ENCODE measurements at regions not wholly inside any gene's neighbourhood (a gene's known extent, or its start where the extent isn't known, plus 50 kb on each side); places are given as distances from the start of the nearest gene placed in this dataset.

DNA sequence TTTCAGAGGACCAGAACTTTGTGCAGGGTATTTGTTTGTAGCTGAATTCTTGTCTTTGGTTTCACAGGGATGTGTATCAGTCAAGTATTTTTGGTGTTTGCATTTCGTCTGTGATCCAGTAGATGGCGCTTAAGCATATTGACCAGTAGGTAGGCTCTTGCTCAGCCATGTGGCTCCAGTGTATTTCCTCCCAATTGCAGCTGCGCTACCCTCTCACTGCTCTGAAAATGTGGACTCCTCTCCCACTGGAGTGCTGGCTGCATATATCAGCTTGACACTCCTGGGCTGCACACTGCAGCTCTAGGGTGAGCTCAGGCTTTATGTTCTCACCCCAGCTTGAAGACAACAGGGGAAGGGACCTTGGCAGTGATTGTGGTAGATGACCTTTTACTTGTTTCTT, 1264.3 kb upstream of the ALCAM start:
- TF ChIP-seq, protein P1, sequence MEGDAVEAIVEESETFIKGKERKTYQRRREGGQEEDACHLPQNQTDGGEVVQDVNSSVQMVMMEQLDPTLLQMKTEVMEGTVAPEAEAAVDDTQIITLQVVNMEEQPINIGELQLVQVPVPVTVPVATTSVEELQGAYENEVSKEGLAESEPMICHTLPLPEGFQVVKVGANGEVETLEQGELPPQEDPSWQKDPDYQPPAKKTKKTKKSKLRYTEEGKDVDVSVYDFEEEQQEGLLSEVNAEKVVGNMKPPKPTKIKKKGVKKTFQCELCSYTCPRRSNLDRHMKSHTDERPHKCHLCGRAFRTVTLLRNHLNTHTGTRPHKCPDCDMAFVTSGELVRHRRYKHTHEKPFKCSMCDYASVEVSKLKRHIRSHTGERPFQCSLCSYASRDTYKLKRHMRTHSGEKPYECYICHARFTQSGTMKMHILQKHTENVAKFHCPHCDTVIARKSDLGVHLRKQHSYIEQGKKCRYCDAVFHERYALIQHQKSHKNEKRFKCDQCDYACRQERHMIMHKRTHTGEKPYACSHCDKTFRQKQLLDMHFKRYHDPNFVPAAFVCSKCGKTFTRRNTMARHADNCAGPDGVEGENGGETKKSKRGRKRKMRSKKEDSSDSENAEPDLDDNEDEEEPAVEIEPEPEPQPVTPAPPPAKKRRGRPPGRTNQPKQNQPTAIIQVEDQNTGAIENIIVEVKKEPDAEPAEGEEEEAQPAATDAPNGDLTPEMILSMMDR (optimal IDR thresholded peaks at IDR 0.05 in 1 of 3, IDR thresholded peaks at IDR 0.05 in 1 of 3, conservative IDR thresholded peaks at IDR 0.05 in 1 of 3; ENCODE audit: extremely low read depth in 1 of 3, insufficient read depth in 2 of 3, low read length in 3 of 3), result peak; percentile 29 to 59 (median 52)
- no peak for TF ChIP-seq EZH2 (IDR thresholded peaks at IDR 0.05; ENCODE audit: low read length)
